GM23338 (cell line): ENCODE measurements at regions not wholly inside any gene's neighbourhood (a gene's known extent, or its start where the extent isn't known, plus 50 kb on each side); places are given as distances from the start of the nearest gene placed in this dataset.

Experiments used
- ATAC-seq: fragments of 200-7000 bp; cut with Tn5 transposase; 3 replicates; pipeline ENCODE4 v1.9.1; 2020
- DNase-seq: peaks from one replicate; pipeline ENCODE4 v3.0.0-alpha.2; 2015; ENCODE audit warnings: low spot score
- H2AFZ ChIP-seq: fragments of 200-600 bp; sonication (generic); 2 replicates; pipeline ENCODE4 v1.8.0; 2016; ENCODE audit warnings: antibody characterized with exemption, mild to moderate bottlenecking, moderate library complexity
- H3F3A ChIP-seq: fragments of 200-600 bp; sonication (generic); replicated peaks from 2 replicates; pipeline ENCODE4 v1.8.0; 2017; ENCODE audit warnings: antibody characterized with exemption, mixed run types, low read depth
- H3K27ac ChIP-seq: fragments of 200-600 bp; sonication (generic); 2 replicates; pipeline ENCODE4 v1.6.1; 2016; ENCODE audit warnings: low read depth
- H3K27me3 ChIP-seq: fragments of 200-600 bp; sonication (generic); 2 replicates; pipeline ENCODE4 v1.8.0; 2016; ENCODE audit warnings: mild to moderate bottlenecking, mixed run types, moderate library complexity; ENCODE audit not compliant: insufficient read depth
- H3K36me3 ChIP-seq: fragments of 200-600 bp; sonication (generic); 2 replicates; pipeline ENCODE4 v1.8.0; 2016; ENCODE audit warnings: mild to moderate bottlenecking; ENCODE audit not compliant: insufficient read depth
- H3K4me1 ChIP-seq: fragments of 200-600 bp; sonication (generic); 2 replicates; pipeline ENCODE4 v1.8.0; 2016; ENCODE audit warnings: mild to moderate bottlenecking, moderate library complexity; ENCODE audit not compliant: insufficient read depth
- H3K4me2 ChIP-seq: fragments of 200-600 bp; sonication (generic); 2 replicates; pipeline ENCODE4 v1.7.1; 2017; ENCODE audit warnings: mixed run types
- H3K4me3 ChIP-seq: fragments of 200-600 bp; sonication (generic); 2 replicates; pipeline ENCODE4 v1.6.1; 2016; ENCODE audit warnings: mixed run types
- H3K79me2 ChIP-seq: fragments of 200-600 bp; sonication (generic); replicated peaks from 2 replicates; pipeline ENCODE4 v1.8.0; 2017; ENCODE audit warnings: mild to moderate bottlenecking; ENCODE audit not compliant: insufficient read depth
- H3K9me2 ChIP-seq: fragments of 200-600 bp; sonication (generic); 2 replicates; pipeline ENCODE4 v1.8.0; 2017; ENCODE audit not compliant: insufficient read depth
- H4K20me1 ChIP-seq: fragments of 200-600 bp; sonication (generic); replicated peaks from 2 replicates; pipeline ENCODE4 v1.8.0; 2017; ENCODE audit warnings: mild to moderate bottlenecking; ENCODE audit not compliant: insufficient read depth
- H3K27ac Mint-ChIP-seq: 2 replicates; pipeline ENCODE4 v1.8.0; 2020; ENCODE audit warnings: inconsistent platforms, mild to moderate bottlenecking, moderate library complexity, mixed read lengths
- H3K27me3 Mint-ChIP-seq: 3 replicates; pipeline ENCODE4 v1.8.0; 2022; ENCODE audit warnings: low read depth, mild to moderate bottlenecking, moderate library complexity, mixed read lengths, inconsistent platforms; ENCODE audit not compliant: insufficient read depth, poor library complexity
- H3K36me3 Mint-ChIP-seq: 3 replicates; pipeline ENCODE4 v1.8.0; 2021; ENCODE audit warnings: low read depth, mild to moderate bottlenecking, inconsistent platforms, moderate library complexity, mixed read lengths
- H3K4me1 Mint-ChIP-seq: 3 replicates; pipeline ENCODE4 v1.8.0; 2020; ENCODE audit warnings: mild to moderate bottlenecking, inconsistent platforms, mixed read lengths
- H3K4me3 Mint-ChIP-seq: 3 replicates; pipeline ENCODE4 v1.8.0; 2021; ENCODE audit warnings: moderate library complexity, mild to moderate bottlenecking, inconsistent platforms, mixed read lengths
- H3K9me3 Mint-ChIP-seq: 3 replicates; pipeline ENCODE4 v1.8.0; 2020; ENCODE audit warnings: moderate library complexity, mild to moderate bottlenecking, inconsistent platforms, mixed read lengths
- CREB1 ChIP-seq: fragments of 250-450 bp; sonication (Bioruptor Pico); IDR thresholded peaks from 2 replicates; pipeline ENCODE4 v1.5.0; 2020; ENCODE audit warnings: low read depth, mild to moderate bottlenecking, moderate library complexity
- EZH2 ChIP-seq: fragments of 200-600 bp; sonication (generic); IDR thresholded peaks from one replicate; pipeline ENCODE4 v1.8.0; 2017; ENCODE audit warnings: antibody characterized with exemption, mild to moderate bottlenecking, low read depth; ENCODE audit not compliant: unreplicated experiment
- EZH2phosphoT487 ChIP-seq: fragments of 200-600 bp; sonication (generic); IDR thresholded peaks from one replicate; pipeline ENCODE4 v1.8.1; 2018; ENCODE audit warnings: antibody characterized with exemption; ENCODE audit not compliant: unreplicated experiment
- JUNB ChIP-seq: IDR thresholded peaks from one replicate; pipeline ENCODE4 v1.6.1; 2016; ENCODE audit warnings: antibody characterized with exemption; ENCODE audit not compliant: unreplicated experiment
- NANOG ChIP-seq: IDR thresholded peaks from 2 replicates; pipeline ENCODE4 v1.6.1; 2016; ENCODE audit warnings: antibody characterized with exemption, borderline replicate concordance
- POLR2AphosphoS5 ChIP-seq: IDR thresholded peaks from 2 replicates; pipeline ENCODE4 v1.6.1; 2016; ENCODE audit warnings: antibody characterized with exemption, low read depth
- STAT1 ChIP-seq: IDR thresholded peaks from one replicate; pipeline ENCODE4 v1.6.1; 2016; ENCODE audit warnings: antibody characterized with exemption; ENCODE audit not compliant: unreplicated experiment
- ZNF114 ChIP-seq: fragments of 250-450 bp; sonication (Bioruptor Pico); IDR thresholded peaks from 2 replicates; pipeline ENCODE4 v1.5.0; 2020; ENCODE audit warnings: mild to moderate bottlenecking, moderate library complexity
- ZNF331 ChIP-seq: fragments of 250-450 bp; sonication (Bioruptor Pico); IDR thresholded peaks from 2 replicates; pipeline ENCODE4 v1.5.0; 2020; ENCODE audit warnings: low read depth, mild to moderate bottlenecking, moderate library complexity
- TF ChIP-seq, protein P1 (sequence below), 2 experiments: fragments of 200-600 bp in 1 of 2; sonication (generic) in 1 of 2; conservative IDR thresholded peaks; 2 replicates each; pipeline versions ENCODE4 v1.5.1 to v1.6.1; 2016 to 2017; ENCODE audit warnings: antibody characterized with exemption in 2 of 2, low read depth in 2 of 2, mild to moderate bottlenecking in 2 of 2, moderate library complexity in 1 of 2
- TF ChIP-seq, protein P2 (sequence below): IDR thresholded peaks from 2 replicates; pipeline ENCODE4 v1.6.1; 2016; ENCODE audit warnings: antibody characterized with exemption
- TF ChIP-seq, protein P3 (sequence below): fragments of 250-450 bp; sonication (Bioruptor Pico); IDR thresholded peaks from 2 replicates; pipeline ENCODE4 v1.5.0; 2020; ENCODE audit warnings: mild to moderate bottlenecking, moderate library complexity
- TF ChIP-seq, protein P4 (sequence below): IDR thresholded peaks from one replicate; pipeline ENCODE4 v1.6.1; 2018; ENCODE audit warnings: antibody characterized with exemption; ENCODE audit not compliant: unreplicated experiment

DNA sequence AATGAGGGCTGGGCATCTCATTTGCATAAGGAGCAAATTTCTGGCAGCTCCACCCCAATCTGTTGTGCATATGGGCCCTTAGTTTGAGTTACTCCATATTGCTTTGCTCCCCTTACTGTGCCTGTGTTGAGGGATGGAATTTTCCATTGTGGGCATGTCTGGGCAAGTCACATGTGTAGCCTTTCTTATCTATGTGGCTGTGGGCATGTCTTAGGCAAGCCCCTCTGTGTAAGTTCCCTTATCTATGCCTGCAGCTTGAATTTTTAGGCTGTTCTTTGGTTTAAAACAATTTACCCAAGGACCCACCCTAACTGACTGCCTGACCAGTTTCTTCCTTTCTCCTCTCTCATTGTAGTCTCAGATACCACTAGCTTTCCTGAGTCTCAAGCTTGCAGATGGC lies 405.7 kb upstream of the NCAM2 start:
- peaks cover 14% of the 10 kb centered on the region; the same call in 1 of the 3 replicates for H3K9me3 Mint-ChIP-seq
- Histone ChIP-seq H3F3A (no peaks in the 10 kb centered on the region), H2AFZ (peak overlapping the region; percentile 70; the same call in 1 of the 2 replicates), H3K9me2 (peaks cover 10% of the 10 kb centered on the region; the same call in 1 of the 2 replicates), H3K4me3 (no peak overlapping the region), H3K36me3 (no peaks in the 10 kb centered on the region), H3K27me3 (no peaks in the 10 kb centered on the region), H3K79me2 (no peaks in the 10 kb centered on the region), H4K20me1 (no peaks in the 10 kb centered on the region), H3K27ac (0 out of 2 replicates have a peak overlapping the region, but pooled peaks have one; percentile 26), H3K4me1 (peaks cover 17% of the 10 kb centered on the region), H3K4me2 (no peak overlapping the region)
- no peaks in the 10 kb centered on the region for H3K27me3 Mint-ChIP-seq
- DNase-seq (no peak), ATAC-seq (no peak)
- TF ChIP-seq ZNF114 (CRISPR knock-in tag) (no peak), CREB1 (CRISPR knock-in tag) (no peak), NANOG (no peak), JUNB (no peak), ZNF331 (CRISPR knock-in tag) (no peak), POLR2AphosphoS5 (no peak), STAT1 (no peak), EZH2 (no peak), EZH2phosphoT487 (no peak)
- TF ChIP-seq, protein P1, sequence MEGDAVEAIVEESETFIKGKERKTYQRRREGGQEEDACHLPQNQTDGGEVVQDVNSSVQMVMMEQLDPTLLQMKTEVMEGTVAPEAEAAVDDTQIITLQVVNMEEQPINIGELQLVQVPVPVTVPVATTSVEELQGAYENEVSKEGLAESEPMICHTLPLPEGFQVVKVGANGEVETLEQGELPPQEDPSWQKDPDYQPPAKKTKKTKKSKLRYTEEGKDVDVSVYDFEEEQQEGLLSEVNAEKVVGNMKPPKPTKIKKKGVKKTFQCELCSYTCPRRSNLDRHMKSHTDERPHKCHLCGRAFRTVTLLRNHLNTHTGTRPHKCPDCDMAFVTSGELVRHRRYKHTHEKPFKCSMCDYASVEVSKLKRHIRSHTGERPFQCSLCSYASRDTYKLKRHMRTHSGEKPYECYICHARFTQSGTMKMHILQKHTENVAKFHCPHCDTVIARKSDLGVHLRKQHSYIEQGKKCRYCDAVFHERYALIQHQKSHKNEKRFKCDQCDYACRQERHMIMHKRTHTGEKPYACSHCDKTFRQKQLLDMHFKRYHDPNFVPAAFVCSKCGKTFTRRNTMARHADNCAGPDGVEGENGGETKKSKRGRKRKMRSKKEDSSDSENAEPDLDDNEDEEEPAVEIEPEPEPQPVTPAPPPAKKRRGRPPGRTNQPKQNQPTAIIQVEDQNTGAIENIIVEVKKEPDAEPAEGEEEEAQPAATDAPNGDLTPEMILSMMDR (conservative IDR thresholded peaks at IDR 0.05; ENCODE audit: low read depth in 2 of 2) = no peak
- TF ChIP-seq, protein P2, sequence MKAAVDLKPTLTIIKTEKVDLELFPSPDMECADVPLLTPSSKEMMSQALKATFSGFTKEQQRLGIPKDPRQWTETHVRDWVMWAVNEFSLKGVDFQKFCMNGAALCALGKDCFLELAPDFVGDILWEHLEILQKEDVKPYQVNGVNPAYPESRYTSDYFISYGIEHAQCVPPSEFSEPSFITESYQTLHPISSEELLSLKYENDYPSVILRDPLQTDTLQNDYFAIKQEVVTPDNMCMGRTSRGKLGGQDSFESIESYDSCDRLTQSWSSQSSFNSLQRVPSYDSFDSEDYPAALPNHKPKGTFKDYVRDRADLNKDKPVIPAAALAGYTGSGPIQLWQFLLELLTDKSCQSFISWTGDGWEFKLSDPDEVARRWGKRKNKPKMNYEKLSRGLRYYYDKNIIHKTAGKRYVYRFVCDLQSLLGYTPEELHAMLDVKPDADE = no peak
- TF ChIP-seq, protein P3, sequence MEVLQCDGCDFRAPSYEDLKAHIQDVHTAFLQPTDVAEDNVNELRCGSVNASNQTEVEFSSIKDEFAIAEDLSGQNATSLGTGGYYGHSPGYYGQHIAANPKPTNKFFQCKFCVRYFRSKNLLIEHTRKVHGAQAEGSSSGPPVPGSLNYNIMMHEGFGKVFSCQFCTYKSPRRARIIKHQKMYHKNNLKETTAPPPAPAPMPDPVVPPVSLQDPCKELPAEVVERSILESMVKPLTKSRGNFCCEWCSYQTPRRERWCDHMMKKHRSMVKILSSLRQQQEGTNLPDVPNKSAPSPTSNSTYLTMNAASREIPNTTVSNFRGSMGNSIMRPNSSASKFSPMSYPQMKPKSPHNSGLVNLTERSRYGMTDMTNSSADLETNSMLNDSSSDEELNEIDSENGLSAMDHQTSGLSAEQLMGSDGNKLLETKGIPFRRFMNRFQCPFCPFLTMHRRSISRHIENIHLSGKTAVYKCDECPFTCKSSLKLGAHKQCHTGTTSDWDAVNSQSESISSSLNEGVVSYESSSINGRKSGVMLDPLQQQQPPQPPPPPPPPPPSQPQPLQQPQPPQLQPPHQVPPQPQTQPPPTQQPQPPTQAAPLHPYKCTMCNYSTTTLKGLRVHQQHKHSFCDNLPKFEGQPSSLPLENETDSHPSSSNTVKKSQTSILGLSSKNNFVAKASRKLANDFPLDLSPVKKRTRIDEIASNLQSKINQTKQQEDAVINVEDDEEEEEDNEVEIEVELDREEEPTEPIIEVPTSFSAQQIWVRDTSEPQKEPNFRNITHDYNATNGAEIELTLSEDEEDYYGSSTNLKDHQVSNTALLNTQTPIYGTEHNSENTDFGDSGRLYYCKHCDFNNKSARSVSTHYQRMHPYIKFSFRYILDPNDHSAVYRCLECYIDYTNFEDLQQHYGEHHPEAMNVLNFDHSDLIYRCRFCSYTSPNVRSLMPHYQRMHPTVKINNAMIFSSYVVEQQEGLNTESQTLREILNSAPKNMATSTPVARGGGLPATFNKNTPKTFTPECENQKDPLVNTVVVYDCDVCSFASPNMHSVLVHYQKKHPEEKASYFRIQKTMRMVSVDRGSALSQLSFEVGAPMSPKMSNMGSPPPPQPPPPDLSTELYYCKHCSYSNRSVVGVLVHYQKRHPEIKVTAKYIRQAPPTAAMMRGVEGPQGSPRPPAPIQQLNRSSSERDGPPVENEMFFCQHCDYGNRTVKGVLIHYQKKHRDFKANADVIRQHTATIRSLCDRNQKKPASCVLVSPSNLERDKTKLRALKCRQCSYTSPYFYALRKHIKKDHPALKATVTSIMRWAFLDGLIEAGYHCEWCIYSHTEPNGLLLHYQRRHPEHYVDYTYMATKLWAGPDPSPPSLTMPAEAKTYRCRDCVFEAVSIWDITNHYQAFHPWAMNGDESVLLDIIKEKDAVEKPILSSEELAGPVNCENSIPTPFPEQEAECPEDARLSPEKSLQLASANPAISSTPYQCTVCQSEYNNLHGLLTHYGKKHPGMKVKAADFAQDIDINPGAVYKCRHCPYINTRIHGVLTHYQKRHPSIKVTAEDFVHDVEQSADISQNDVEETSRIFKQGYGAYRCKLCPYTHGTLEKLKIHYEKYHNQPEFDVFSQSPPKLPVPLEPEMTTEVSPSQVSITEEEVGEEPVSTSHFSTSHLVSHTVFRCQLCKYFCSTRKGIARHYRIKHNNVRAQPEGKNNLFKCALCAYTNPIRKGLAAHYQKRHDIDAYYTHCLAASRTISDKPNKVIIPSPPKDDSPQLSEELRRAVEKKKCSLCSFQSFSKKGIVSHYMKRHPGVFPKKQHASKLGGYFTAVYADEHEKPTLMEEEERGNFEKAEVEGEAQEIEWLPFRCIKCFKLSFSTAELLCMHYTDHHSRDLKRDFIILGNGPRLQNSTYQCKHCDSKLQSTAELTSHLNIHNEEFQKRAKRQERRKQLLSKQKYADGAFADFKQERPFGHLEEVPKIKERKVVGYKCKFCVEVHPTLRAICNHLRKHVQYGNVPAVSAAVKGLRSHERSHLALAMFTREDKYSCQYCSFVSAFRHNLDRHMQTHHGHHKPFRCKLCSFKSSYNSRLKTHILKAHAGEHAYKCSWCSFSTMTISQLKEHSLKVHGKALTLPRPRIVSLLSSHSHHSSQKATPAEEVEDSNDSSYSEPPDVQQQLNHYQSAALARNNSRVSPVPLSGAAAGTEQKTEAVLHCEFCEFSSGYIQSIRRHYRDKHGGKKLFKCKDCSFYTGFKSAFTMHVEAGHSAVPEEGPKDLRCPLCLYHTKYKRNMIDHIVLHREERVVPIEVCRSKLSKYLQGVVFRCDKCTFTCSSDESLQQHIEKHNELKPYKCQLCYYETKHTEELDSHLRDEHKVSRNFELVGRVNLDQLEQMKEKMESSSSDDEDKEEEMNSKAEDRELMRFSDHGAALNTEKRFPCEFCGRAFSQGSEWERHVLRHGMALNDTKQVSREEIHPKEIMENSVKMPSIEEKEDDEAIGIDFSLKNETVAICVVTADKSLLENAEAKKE = no peak
- TF ChIP-seq, protein P4, sequence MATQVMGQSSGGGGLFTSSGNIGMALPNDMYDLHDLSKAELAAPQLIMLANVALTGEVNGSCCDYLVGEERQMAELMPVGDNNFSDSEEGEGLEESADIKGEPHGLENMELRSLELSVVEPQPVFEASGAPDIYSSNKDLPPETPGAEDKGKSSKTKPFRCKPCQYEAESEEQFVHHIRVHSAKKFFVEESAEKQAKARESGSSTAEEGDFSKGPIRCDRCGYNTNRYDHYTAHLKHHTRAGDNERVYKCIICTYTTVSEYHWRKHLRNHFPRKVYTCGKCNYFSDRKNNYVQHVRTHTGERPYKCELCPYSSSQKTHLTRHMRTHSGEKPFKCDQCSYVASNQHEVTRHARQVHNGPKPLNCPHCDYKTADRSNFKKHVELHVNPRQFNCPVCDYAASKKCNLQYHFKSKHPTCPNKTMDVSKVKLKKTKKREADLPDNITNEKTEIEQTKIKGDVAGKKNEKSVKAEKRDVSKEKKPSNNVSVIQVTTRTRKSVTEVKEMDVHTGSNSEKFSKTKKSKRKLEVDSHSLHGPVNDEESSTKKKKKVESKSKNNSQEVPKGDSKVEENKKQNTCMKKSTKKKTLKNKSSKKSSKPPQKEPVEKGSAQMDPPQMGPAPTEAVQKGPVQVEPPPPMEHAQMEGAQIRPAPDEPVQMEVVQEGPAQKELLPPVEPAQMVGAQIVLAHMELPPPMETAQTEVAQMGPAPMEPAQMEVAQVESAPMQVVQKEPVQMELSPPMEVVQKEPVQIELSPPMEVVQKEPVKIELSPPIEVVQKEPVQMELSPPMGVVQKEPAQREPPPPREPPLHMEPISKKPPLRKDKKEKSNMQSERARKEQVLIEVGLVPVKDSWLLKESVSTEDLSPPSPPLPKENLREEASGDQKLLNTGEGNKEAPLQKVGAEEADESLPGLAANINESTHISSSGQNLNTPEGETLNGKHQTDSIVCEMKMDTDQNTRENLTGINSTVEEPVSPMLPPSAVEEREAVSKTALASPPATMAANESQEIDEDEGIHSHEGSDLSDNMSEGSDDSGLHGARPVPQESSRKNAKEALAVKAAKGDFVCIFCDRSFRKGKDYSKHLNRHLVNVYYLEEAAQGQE = no peak
- H3K4me3 Mint-ChIP-seq = no peak overlapping the region
- H3K4me1 Mint-ChIP-seq = peaks cover 9% of the 10 kb centered on the region
- 0 out of 2 replicates have a peak overlapping the region, but pooled peaks have one; percentile 10 for H3K27ac Mint-ChIP-seq
- H3K36me3 Mint-ChIP-seq = peaks cover 14% of the 10 kb centered on the region
